ENCODE measurements at regions not wholly inside any gene's neighbourhood (a gene's known extent, or its start where the extent isn't known, plus 50 kb on each side); places are given as distances from the start of the nearest gene placed in this dataset.

DNA sequence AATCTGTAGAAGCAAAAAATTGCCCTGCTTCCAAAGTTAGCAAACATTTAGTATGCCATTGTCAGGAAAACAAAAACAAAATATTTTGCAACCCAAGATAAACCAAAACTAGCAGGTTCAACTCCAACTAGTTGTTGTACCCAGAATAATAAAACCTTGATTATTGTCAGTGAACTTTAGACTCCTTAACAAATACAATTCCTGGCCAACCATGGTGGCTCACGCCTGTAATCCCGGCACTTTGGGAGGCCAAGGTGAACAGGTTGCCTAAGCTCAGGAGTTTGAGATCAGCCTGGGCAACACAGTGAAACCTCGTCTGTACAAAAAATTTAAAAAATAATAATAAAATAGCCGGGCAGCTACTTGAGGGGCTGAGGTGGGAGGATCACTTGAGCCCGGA lies 53.6 kb upstream of the EPCAM start:
- DNase-seq (ENCODE audit: low read depth, low spot score) = no peak

GRCh38 chr2:47313728-47314127 lies 55.4 kb upstream of the EPCAM start:
- no peak for DNase-seq (ENCODE audit: low read depth, low spot score)

GRCh38 chr2:47313141-47313691 lies 55.9 kb upstream of the EPCAM start:
- no peak for DNase-seq (ENCODE audit: low read depth, low spot score)

DNA sequence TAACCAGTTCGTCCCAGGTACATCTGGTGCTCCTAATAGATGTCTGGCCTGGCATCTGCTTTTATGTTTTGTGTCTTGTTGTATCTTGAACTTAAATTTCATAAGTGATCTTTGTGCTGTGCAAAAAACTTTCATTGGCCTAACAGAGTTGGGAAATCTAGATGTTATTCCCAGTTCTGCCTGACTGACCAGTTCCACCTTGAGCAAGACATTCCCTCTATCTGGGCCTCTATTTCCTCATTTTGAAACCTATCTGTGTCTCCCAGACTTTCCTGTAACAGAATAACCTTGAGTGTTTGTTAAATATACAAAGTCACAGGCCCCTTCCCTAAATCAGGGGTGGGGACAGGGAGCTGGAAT lies 56.6 kb upstream of the EPCAM start:
- DNase-seq (ENCODE audit: low read depth, low spot score) = no peak

DNA sequence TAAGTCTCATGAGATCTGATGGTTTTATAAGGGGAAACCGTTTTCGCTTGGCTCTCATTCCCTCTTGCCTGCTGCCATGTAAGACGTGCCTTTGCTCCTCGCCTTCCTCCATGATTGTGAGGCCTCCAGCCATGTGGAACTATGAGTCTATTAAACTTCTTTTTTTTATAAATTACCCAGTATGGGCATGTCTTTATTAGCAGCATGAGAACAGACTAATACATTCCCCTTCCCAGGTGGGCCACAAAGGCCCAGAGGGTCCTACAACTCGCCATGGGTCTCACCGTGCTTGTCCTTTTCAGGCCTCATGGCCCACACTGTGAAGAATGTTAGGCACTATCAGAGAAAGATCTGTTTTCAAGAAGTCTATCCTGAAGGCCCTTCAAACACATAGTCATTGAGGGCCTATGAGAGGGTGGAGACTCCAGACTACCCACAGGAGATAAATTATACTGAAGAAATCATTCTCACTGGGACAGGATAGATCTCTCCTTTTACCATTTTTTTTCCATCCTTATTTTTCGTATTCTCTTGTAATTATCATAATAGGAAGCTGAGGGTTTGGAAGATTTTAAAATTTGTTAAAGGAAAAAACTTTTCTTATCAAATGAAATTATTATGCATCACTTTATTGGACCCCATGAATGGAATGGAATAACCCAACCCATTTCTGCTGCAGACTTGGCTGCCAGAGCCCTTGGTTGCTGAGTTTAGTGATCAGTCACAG lies 57.2 kb upstream of the EPCAM start:
- no peak for DNase-seq (ENCODE audit: low read depth, low spot score)

- no peak for DNase-seq (ENCODE audit: low read depth, low spot score)
Measured at GRCh38 chr2:47310801-47311560, 58.1 kb upstream of the EPCAM start.

DNA sequence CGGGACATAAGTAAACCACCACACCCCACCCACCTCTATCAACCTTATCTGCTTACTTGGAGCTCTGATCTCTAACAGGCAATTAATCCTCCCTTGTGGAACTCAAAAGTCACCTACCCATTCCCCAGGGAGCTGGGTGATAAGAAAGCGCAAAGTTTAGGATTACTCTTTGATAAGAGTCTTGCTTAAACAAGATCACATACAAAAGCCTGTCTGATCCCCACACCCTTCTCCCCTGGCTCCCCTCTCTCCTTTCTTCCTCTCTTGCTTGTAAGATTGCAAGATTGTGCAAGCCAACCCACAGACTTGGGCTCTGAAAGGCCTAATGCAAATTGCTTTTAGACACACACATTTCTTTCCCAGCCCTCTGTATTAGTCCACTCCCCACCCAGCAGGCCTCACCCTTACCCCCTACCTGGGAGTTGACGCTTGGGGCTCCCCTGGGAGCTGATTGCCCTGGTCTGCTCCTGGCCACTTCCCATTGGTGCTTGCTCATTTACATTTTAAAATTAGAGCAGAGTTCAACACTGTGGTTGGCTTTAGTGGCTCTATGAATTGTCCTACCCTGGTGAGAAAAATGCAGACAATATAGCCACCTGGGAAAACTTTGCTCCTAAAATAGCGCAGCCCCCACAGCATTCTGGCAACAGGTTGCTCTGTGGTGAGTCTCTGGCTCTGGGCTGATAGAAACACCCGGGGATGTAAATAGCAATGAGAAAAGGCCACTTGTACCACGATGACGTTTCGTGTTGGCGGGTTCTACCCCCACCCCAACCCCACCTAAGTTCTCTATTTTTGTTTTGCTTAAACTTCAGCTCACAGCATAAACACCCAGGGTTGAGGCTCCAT lies 58.9 kb upstream of the EPCAM start:
- DNase-seq (ENCODE audit: low read depth, low spot score) = no peak

- DNase-seq (ENCODE audit: low read depth, low spot score) = no peak
Measured at GRCh38 chr2:47309472-47309951, 59.6 kb upstream of the EPCAM start.

- DNase-seq (ENCODE audit: low read depth, low spot score) = no peak
Measured at GRCh38 chr2:47307066-47307465, 62.0 kb upstream of the EPCAM start.

- no peak for DNase-seq (ENCODE audit: low read depth, low spot score)
Measured at GRCh38 chr2:47304654-47305053, 64.5 kb upstream of the EPCAM start.

GRCh38 chr2:47303341-47304148 lies 65.6 kb upstream of the EPCAM start:
- DNase-seq (ENCODE audit: low read depth, low spot score) = no peak

GRCh38 chr2:47302308-47302707 lies 66.8 kb upstream of the EPCAM start:
- no peak for DNase-seq (ENCODE audit: low read depth, low spot score)

DNA sequence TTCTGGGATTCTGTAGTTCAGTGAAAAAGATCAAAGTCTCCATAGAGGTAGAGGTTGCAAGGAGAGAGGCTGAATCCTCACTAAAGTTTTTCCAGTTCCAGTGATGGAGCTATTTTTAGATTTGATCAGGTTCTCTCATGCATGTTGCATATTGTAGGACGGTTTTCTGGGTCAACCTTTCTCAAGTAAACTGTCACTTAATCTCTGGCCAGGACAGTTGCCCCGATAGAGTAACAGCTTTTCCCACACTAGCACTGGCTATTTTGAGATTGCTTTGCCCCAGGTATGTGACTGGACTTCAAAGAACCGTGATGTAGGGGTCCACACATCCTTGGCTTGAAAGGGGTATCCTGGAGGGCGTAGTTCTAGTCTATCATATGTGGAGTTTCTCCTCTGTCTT lies 67.4 kb upstream of the EPCAM start:
- no peak for DNase-seq (ENCODE audit: low read depth, low spot score)

DNA sequence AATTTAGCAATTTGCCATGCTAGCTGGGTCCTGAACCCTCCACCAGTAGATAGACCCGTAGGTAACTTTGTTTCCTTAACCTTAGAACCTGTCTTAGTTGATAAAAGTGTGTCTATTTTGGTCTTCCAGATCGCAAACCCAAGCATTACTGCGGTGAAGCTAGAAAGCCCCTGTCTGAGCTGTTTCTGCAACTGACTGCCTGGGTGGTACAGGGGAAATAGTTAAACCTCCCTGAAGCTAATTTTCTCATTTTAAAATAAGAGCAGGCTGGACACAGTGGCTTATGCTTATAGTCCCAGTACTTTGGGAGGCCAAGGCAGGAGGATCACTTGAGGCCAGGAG lies 67.9 kb upstream of the EPCAM start:
- DNase-seq (ENCODE audit: low read depth, low spot score) = no peak

DNA sequence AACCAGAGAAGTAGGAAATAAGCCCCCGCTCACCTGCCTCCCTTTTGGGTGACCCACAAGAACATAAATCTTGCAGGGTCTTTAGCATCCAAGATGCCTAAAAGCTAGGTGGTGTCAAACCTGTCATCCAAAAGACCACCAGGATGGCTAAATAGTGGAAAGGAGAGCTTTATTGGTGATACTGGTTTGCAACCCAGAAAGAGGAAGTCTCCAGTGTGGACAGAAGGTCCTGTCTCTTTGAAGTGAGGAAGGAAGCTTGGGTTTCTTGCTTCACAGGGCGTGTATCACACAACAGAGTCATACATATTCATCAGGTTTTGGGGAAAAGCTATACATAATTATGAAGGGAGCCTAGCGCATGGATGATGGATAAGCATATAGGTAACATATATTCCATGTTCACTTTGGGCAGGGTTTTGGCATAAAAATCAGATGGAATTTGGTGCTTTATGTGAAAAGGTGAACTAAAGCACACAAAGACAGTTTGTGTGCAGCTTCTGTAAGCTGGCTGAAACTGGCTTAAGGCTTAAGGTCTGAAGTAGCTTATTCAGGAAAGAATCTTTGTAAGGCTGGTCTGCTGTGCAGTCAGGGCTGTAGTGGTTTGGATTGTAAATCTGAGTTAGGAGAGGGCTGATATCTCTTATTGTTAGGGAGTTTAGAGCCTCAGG lies 68.4 kb upstream of the EPCAM start:
- no peak for DNase-seq (ENCODE audit: low read depth, low spot score)

- DNase-seq (ENCODE audit: low read depth, low spot score) = no peak
Measured at GRCh38 chr2:47300081-47300480, 69.0 kb upstream of the EPCAM start.

DNA sequence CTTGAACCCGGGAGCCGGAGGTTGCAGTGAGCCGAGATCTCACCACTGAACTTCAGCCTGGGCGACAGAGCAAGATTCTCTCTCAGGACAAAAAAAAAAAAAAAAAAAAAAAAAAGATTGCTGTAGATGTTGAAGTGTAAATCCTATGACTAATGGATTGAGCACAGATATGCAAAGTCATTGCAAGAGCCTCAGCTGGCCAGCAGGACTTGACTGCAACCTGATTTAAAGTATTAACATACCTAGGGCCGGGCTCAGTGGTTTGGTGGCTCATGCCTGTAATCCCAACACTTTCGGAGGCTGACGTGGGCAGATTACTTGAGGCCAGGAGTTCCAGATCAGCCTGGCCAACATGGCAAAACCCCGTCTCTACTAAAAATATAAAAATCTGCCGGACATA lies 69.6 kb upstream of the EPCAM start:
- no peak for DNase-seq (ENCODE audit: low read depth, low spot score)

DNA sequence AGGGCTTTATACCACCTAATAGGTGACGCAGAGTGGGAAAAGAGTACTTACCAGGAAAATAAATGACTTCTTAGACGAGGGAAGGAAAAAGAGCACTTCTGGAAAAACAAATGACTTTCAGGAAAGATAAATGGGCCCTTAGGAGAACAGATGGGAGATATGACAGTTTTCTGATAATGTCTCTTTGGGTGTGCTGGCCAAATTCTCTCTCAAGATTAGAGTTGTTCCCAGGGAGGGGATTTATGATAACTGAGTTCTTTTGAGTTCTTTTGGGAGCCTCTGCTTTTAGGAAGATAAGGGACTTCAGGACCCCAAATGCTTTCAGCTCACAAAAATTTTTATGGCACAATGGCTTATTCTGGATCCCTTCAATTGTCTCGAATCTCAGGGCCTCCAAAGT lies 70.3 kb upstream of the EPCAM start:
- no peak for DNase-seq (ENCODE audit: low read depth, low spot score)

DNA sequence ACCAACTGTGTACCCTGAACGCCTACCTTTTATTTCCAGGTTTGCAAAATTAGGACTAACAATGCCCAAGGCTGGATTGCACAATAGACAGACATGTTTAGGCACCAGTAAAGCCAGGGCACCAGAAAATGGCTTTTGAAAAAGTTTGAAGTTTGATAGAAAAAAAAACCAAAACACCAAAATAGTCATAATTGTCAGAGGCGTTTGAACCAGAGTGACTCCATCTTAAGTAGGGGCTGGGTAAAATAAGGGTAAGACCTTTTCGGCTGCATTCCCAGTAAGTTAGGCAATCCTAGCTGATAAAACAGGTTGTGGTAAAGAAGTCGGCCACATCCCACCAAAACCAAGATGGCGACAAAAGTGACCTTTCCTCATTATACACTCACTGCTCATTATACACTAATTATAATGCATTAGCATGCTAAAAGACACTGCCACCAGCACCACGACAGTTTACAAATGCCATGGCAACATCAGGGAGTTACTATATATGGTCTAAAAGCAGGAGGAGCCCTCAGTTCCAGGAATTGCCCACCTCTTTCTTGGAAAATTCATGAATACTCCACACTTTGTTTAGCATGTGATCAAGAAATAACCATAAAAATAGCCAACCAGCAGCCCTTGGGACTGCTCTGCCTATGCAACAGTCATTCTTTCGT lies 71.2 kb upstream of the EPCAM start:
- DNase-seq (ENCODE audit: low read depth, low spot score) = no peak

GRCh38 chr2:47295981-47296635 lies 73.0 kb upstream of the EPCAM start:
- no peak for DNase-seq (ENCODE audit: low read depth, low spot score)
